ENCODE measurements at regions not wholly inside any gene's neighbourhood (a gene's known extent, or its start where the extent isn't known, plus 50 kb on each side); places are given as distances from the start of the nearest gene placed in this dataset.

- no peaks in the 10 kb centered on the region for H3K36me3 Mint-ChIP-seq
- Histone ChIP-seq H3K27ac (ENCODE audit: insufficient read depth, low read length, poor library complexity, severe bottlenecking) (no peak overlapping the region), H3K4me1 (ENCODE audit: control insufficient read depth, insufficient read depth, low read length, poor library complexity, severe bottlenecking) (no peaks in the 10 kb centered on the region), H3K36me3 (ENCODE audit: control insufficient read depth, insufficient read depth, low read length) (no peaks in the 10 kb centered on the region), H3K4me3 (ENCODE audit: low read depth, low read length) (no peak overlapping the region), H3K9me3 (ENCODE audit: control insufficient read depth in 2 of 2, low read length in 2 of 2) (no peaks in the 10 kb centered on the region), H3K27me3 (ENCODE audit: control insufficient read depth, insufficient read depth, low read length) (no peaks in the 10 kb centered on the region)
- H3K27ac Mint-ChIP-seq = no peak overlapping the region
- no peak for ATAC-seq (ENCODE audit: low read depth in 2 of 2)
- DNase-seq = no peak
- no peaks in the 10 kb centered on the region for H3K4me1 Mint-ChIP-seq
- H3K9me3 Mint-ChIP-seq = peaks cover 0 to 7% (median 3%) of the 10 kb centered on the region in 7 donors
- no peak overlapping the region for H3K4me3 Mint-ChIP-seq
- H3K27me3 Mint-ChIP-seq = no peaks in the 10 kb centered on the region
Measured at GRCh38 chr11:16441461-16441860, 85.1 kb upstream of the SOX6 start.

- no peaks in the 10 kb centered on the region for H3K27me3 ChIP-seq (ENCODE audit: control insufficient read depth, insufficient read depth, low read length)
- H3K9me3 ChIP-seq (ENCODE audit: control insufficient read depth in 2 of 2, low read length in 2 of 2) = no peaks in the 10 kb centered on the region
- no peak overlapping the region for H3K4me3 Mint-ChIP-seq
- no peaks in the 10 kb centered on the region for H3K27me3 Mint-ChIP-seq
- peaks cover 0 to 10% (median 5%) of the 10 kb centered on the region in 7 donors for H3K9me3 Mint-ChIP-seq
- H3K27ac ChIP-seq (ENCODE audit: insufficient read depth, low read length, poor library complexity, severe bottlenecking) = no peak overlapping the region
- H3K4me3 ChIP-seq (ENCODE audit: low read depth, low read length) = no peak overlapping the region
- no peaks in the 10 kb centered on the region for H3K4me1 ChIP-seq (ENCODE audit: control insufficient read depth, insufficient read depth, low read length, poor library complexity, severe bottlenecking)
- H3K4me1 Mint-ChIP-seq = no peaks in the 10 kb centered on the region
- H3K36me3 Mint-ChIP-seq = no peaks in the 10 kb centered on the region
- no peak overlapping the region for H3K27ac Mint-ChIP-seq
- H3K36me3 ChIP-seq (ENCODE audit: control insufficient read depth, insufficient read depth, low read length) = no peaks in the 10 kb centered on the region
- ATAC-seq (ENCODE audit: low read depth in 2 of 2) (no peak), DNase-seq (no peak)
Measured at GRCh38 chr11:16440136-16440535, 83.8 kb upstream of the SOX6 start.

- H3K4me1 ChIP-seq (ENCODE audit: control insufficient read depth, insufficient read depth, low read length, poor library complexity, severe bottlenecking) = no peaks in the 10 kb centered on the region
- no peak for DNase-seq
- Mint-ChIP-seq H3K9me3 (peaks cover 4 to 23% (median 8%) of the 10 kb centered on the region in 7 donors), H3K27me3 (no peaks in the 10 kb centered on the region), H3K4me1 (no peaks in the 10 kb centered on the region), H3K36me3 (no peaks in the 10 kb centered on the region), H3K27ac (no peak overlapping the region), H3K4me3 (no peak overlapping the region)
- H3K36me3 ChIP-seq (ENCODE audit: control insufficient read depth, insufficient read depth, low read length) = no peaks in the 10 kb centered on the region
- ATAC-seq (ENCODE audit: low read depth in 2 of 2) = no peak
- H3K9me3 ChIP-seq (ENCODE audit: control insufficient read depth in 2 of 2, low read length in 2 of 2) = no peaks in the 10 kb centered on the region
- H3K27me3 ChIP-seq (ENCODE audit: control insufficient read depth, insufficient read depth, low read length) = no peaks in the 10 kb centered on the region
- H3K27ac ChIP-seq (ENCODE audit: insufficient read depth, low read length, poor library complexity, severe bottlenecking) = no peak overlapping the region
- H3K4me3 ChIP-seq (ENCODE audit: low read depth, low read length) = no peak overlapping the region
Measured at GRCh38 chr11:16434036-16434435, 77.7 kb upstream of the SOX6 start.

DNA sequence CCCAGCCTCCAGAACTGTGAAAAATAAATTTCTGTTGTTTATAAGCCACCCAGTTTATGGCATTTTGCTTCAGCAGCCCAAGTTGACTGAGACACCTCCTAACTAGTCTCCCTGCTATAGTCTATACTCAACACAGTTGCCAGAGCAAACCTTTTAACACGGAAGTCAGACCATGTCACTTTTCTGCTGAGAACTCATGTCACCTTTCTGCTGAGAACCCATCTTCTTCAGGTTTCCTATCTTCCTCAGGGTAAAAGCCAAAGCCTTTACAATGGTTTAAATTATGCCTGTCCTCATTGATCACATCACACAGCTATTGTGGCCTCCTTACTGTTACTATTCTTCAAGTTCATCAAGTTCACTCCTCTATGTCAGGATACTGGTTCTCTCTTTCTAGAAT, 74.3 kb upstream of the SOX6 start:
- Mint-ChIP-seq H3K36me3 (no peaks in the 10 kb centered on the region), H3K27me3 (no peaks in the 10 kb centered on the region), H3K9me3 (peaks cover 4 to 21% (median 8%) of the 10 kb centered on the region in 7 donors), H3K4me3 (peak overlapping the region in 1 of 4 donors; percentile 55), H3K4me1 (no peaks in the 10 kb centered on the region), H3K27ac (no peak overlapping the region)
- Histone ChIP-seq H3K9me3 (ENCODE audit: control insufficient read depth in 2 of 2, low read length in 2 of 2) (no peaks in the 10 kb centered on the region), H3K27ac (ENCODE audit: insufficient read depth, low read length, poor library complexity, severe bottlenecking) (no peak overlapping the region), H3K27me3 (ENCODE audit: control insufficient read depth, insufficient read depth, low read length) (no peaks in the 10 kb centered on the region), H3K36me3 (ENCODE audit: control insufficient read depth, insufficient read depth, low read length) (no peaks in the 10 kb centered on the region), H3K4me1 (ENCODE audit: control insufficient read depth, insufficient read depth, low read length, poor library complexity, severe bottlenecking) (no peaks in the 10 kb centered on the region), H3K4me3 (ENCODE audit: low read depth, low read length) (no peak overlapping the region)
- ATAC-seq (ENCODE audit: low read depth in 2 of 2) = no peak
- no peak for DNase-seq

GRCh38 chr11:16421826-16422225, 65.5 kb upstream of the SOX6 start:
- no peaks in the 10 kb centered on the region for H3K27me3 Mint-ChIP-seq
- H3K4me1 Mint-ChIP-seq = no peaks in the 10 kb centered on the region
- no peaks in the 10 kb centered on the region for H3K36me3 Mint-ChIP-seq
- Histone ChIP-seq H3K9me3 (ENCODE audit: control insufficient read depth in 2 of 2, low read length in 2 of 2) (no peaks in the 10 kb centered on the region), H3K27ac (ENCODE audit: insufficient read depth, low read length, poor library complexity, severe bottlenecking) (no peak overlapping the region), H3K27me3 (ENCODE audit: control insufficient read depth, insufficient read depth, low read length) (no peaks in the 10 kb centered on the region), H3K4me1 (ENCODE audit: control insufficient read depth, insufficient read depth, low read length, poor library complexity, severe bottlenecking) (no peaks in the 10 kb centered on the region), H3K36me3 (ENCODE audit: control insufficient read depth, insufficient read depth, low read length) (no peaks in the 10 kb centered on the region), H3K4me3 (ENCODE audit: low read depth, low read length) (no peak overlapping the region)
- H3K27ac Mint-ChIP-seq = no peak overlapping the region
- DNase-seq (no peak), ATAC-seq (ENCODE audit: low read depth in 2 of 2) (no peak)
- peaks cover 2 to 10% (median 5%) of the 10 kb centered on the region in 7 donors for H3K9me3 Mint-ChIP-seq
- H3K4me3 Mint-ChIP-seq = no peak overlapping the region

DNA sequence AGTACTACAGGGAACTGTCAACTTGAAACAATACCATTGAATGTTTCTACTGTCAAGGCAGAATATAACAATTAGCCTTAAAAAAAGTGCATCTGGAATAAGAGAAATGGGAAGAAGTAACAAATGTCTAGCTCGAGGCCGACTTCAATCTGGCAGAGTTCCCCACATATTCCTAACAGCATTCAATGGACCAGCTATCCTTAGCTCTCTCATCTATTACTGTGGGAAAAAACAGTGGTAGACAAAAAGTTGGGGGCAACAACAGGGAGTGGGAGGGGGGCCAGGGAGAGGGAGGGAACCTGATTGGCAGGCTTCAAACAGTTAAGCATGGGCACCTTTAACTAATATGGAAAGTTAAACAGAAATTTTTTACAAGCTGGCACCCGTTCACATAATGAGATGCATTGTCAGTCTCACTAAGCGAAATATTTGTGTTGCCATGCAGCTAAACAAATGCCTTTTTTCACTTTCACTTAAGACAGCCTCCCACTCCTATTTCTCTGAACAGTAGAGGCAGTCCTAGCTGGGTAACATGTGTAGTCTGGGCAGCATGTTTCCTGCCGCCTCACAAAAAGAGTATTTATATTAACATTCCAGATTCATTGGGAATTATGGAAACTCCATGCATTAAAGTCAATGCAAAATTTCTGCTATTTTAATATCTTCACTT, 62.2 kb upstream of the SOX6 start:
- ATAC-seq (ENCODE audit: low read depth in 2 of 2) (no peak), DNase-seq (no peak)
- no peak overlapping the region for H3K27ac Mint-ChIP-seq
- H3K27me3 ChIP-seq (ENCODE audit: control insufficient read depth, insufficient read depth, low read length) = no peaks in the 10 kb centered on the region
- no peaks in the 10 kb centered on the region for H3K36me3 Mint-ChIP-seq
- H3K4me1 ChIP-seq (ENCODE audit: control insufficient read depth, insufficient read depth, low read length, poor library complexity, severe bottlenecking) = no peaks in the 10 kb centered on the region
- peaks cover 0 to 6% (median 0%) of the 10 kb centered on the region in 7 donors for H3K9me3 Mint-ChIP-seq
- H3K4me3 ChIP-seq (ENCODE audit: low read depth, low read length) = no peak overlapping the region
- H3K36me3 ChIP-seq (ENCODE audit: control insufficient read depth, insufficient read depth, low read length) = no peaks in the 10 kb centered on the region
- H3K4me3 Mint-ChIP-seq = no peak overlapping the region
- H3K27me3 Mint-ChIP-seq = no peaks in the 10 kb centered on the region
- H3K4me1 Mint-ChIP-seq = no peaks in the 10 kb centered on the region
- H3K9me3 ChIP-seq (ENCODE audit: control insufficient read depth in 2 of 2, low read length in 2 of 2) = no peaks in the 10 kb centered on the region
- no peak overlapping the region for H3K27ac ChIP-seq (ENCODE audit: insufficient read depth, low read length, poor library complexity, severe bottlenecking)

GRCh38 chr11:16412525-16413172, 56.3 kb upstream of the SOX6 start:
- Mint-ChIP-seq H3K27ac (no peak overlapping the region), H3K4me3 (no peak overlapping the region), H3K9me3 (peaks cover 0 to 6% (median 0%) of the 10 kb centered on the region in 7 donors), H3K27me3 (no peaks in the 10 kb centered on the region), H3K4me1 (peaks cover 0 to 4% (median 0%) of the 10 kb centered on the region in 4 donors), H3K36me3 (no peaks in the 10 kb centered on the region)
- DNase-seq (no peak), ATAC-seq (ENCODE audit: low read depth in 2 of 2) (no peak)
- H3K27me3 ChIP-seq (ENCODE audit: control insufficient read depth, insufficient read depth, low read length) = no peaks in the 10 kb centered on the region
- no peaks in the 10 kb centered on the region for H3K36me3 ChIP-seq (ENCODE audit: control insufficient read depth, insufficient read depth, low read length)
- no peaks in the 10 kb centered on the region for H3K9me3 ChIP-seq (ENCODE audit: control insufficient read depth in 2 of 2, low read length in 2 of 2)
- no peak overlapping the region for H3K27ac ChIP-seq (ENCODE audit: insufficient read depth, low read length, poor library complexity, severe bottlenecking)
- H3K4me3 ChIP-seq (ENCODE audit: low read depth, low read length) = no peak overlapping the region
- H3K4me1 ChIP-seq (ENCODE audit: control insufficient read depth, insufficient read depth, low read length, poor library complexity, severe bottlenecking) = no peaks in the 10 kb centered on the region

DNA sequence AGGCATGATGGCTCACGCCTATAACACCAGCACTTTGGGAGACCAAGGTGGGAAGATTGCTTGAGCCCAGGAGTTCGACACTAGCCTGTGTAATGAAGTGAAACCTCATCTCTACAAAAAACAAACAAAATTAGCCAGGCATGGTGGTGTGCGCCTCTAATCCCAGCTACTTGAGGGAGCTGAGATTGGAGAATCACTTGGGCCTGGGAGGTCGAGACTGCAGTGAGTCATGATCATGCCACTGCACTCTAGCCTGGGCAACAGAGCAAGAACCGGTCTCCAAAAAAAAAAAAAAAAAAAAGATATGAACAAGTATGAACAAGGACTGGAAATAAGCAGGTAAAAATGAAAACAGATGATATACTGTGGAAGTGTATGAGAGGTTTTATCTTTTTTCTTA, 54.1 kb upstream of the SOX6 start:
- DNase-seq (no peak), ATAC-seq (ENCODE audit: low read depth in 2 of 2) (no peak)
- no peak overlapping the region for H3K27ac Mint-ChIP-seq
- Histone ChIP-seq H3K4me1 (ENCODE audit: control insufficient read depth, insufficient read depth, low read length, poor library complexity, severe bottlenecking) (no peaks in the 10 kb centered on the region), H3K27ac (ENCODE audit: insufficient read depth, low read length, poor library complexity, severe bottlenecking) (no peak overlapping the region), H3K36me3 (ENCODE audit: control insufficient read depth, insufficient read depth, low read length) (no peaks in the 10 kb centered on the region), H3K27me3 (ENCODE audit: control insufficient read depth, insufficient read depth, low read length) (no peaks in the 10 kb centered on the region), H3K9me3 (ENCODE audit: control insufficient read depth in 2 of 2, low read length in 2 of 2) (no peaks in the 10 kb centered on the region), H3K4me3 (ENCODE audit: low read depth, low read length) (no peak overlapping the region)
- H3K36me3 Mint-ChIP-seq = no peaks in the 10 kb centered on the region
- peaks cover 0 to 4% (median 0%) of the 10 kb centered on the region in 4 donors for H3K4me1 Mint-ChIP-seq
- no peak overlapping the region for H3K4me3 Mint-ChIP-seq
- H3K9me3 Mint-ChIP-seq = peaks cover 0 to 4% (median 0%) of the 10 kb centered on the region in 7 donors
- no peaks in the 10 kb centered on the region for H3K27me3 Mint-ChIP-seq
